ENCODE measurements at regions not wholly inside any gene's neighbourhood (a gene's known extent, or its start where the extent isn't known, plus 50 kb on each side); places are given as distances from the start of the nearest gene placed in this dataset.

DNA sequence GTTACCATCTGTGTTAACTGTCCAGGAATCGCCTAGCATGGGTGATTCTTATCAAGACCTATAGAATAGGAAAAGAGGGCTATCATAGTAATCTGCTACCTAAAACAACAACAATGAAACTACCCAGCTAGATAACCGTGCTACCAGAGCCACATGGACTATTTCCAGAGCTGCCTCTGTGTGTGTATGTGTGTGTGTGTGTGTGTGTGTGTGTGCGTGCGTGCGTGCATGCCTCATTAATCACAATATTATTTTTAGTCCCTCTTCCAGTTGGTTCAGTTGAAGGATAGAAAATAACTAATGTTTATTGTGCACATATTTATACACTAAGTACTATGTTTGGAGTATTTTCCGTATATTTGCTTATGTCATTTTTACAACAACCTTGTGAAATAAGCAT lies 201.1 kb downstream of the SP3 start:
- Mint-ChIP-seq H3K27ac (no peak overlapping the region), H3K27me3 (ENCODE audit: low read depth) (no peaks in the 10 kb centered on the region), H3K36me3 (no peaks in the 10 kb centered on the region), H3K9me3 (no peaks in the 10 kb centered on the region), H3K4me3 (no peak overlapping the region), H3K4me1 (peaks cover 41% of the 10 kb centered on the region)
- ChIA-PET CTCF (interaction anchor here (0.7 to 1.4 kb wide), 3 partner anchors 9 to 76 kb away, joined by 3 read pairs; no protein-coding TSS in a partner anchor), POLR2A (no interaction called here)
- DNase-seq (ENCODE audit: low spot score) (no peak), ATAC-seq (no peak)
- TF ChIP-seq EMX1 (CRISPR knock-in tag; IDR thresholded peaks at IDR 0.05), result no peak
- no peak for TF ChIP-seq IRF2 (CRISPR knock-in tag; IDR thresholded peaks at IDR 0.05; ENCODE audit: borderline replicate concordance, low read depth)
- TF ChIP-seq, protein P1, sequence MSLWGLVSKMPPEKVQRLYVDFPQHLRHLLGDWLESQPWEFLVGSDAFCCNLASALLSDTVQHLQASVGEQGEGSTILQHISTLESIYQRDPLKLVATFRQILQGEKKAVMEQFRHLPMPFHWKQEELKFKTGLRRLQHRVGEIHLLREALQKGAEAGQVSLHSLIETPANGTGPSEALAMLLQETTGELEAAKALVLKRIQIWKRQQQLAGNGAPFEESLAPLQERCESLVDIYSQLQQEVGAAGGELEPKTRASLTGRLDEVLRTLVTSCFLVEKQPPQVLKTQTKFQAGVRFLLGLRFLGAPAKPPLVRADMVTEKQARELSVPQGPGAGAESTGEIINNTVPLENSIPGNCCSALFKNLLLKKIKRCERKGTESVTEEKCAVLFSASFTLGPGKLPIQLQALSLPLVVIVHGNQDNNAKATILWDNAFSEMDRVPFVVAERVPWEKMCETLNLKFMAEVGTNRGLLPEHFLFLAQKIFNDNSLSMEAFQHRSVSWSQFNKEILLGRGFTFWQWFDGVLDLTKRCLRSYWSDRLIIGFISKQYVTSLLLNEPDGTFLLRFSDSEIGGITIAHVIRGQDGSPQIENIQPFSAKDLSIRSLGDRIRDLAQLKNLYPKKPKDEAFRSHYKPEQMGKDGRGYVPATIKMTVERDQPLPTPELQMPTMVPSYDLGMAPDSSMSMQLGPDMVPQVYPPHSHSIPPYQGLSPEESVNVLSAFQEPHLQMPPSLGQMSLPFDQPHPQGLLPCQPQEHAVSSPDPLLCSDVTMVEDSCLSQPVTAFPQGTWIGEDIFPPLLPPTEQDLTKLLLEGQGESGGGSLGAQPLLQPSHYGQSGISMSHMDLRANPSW (CRISPR knock-in tag; conservative IDR thresholded peaks at IDR 0.05; ENCODE audit: low read depth), result no peak

DNA sequence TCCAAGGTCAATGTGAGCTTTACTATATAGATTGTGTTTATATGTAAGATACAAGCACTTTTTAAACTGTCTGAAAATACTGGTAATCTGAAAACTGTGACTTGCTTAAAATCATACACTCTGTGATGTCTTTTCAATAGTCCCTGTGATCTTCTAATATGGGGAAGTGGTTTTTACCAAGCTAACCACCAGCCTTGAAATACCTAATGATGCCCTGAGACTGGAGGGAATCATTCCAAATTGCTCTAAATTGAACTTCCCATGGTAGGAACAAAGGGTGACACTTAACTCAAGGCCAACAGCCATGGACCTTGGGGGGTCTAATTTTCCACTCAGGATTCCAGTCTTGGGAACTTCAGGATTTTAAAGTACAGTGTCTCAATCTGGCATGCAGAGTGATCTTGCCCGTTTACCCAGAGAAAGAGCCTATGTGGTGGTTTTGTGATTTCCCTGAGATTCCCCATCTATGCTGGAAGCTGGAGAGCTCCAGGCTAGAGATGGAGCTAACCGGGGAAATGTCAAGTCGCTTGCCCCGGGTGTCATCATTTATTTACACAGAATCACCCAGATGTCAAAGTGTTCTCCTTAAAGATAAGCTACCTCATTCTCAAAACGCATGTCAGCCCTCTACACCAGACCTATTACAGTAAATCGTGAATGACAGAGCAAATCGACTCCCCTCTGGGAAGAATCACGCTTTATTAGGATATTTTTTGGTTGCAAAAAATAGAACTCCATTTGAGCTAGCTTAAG lies 198.5 kb downstream of the SP3 start:
- ChIA-PET POLR2A (no interaction called here), CTCF (interaction anchor here (1.5 kb wide), 1 partner anchor 318 kb away, joined by 4 read pairs; no protein-coding TSS in a partner anchor)
- Mint-ChIP-seq H3K4me3 (no peak overlapping the region), H3K36me3 (no peaks in the 10 kb centered on the region), H3K27ac (no peak overlapping the region), H3K4me1 (peaks cover 38% of the 10 kb centered on the region), H3K9me3 (no peaks in the 10 kb centered on the region), H3K27me3 (ENCODE audit: low read depth) (no peaks in the 10 kb centered on the region)
- TF ChIP-seq, protein P2, sequence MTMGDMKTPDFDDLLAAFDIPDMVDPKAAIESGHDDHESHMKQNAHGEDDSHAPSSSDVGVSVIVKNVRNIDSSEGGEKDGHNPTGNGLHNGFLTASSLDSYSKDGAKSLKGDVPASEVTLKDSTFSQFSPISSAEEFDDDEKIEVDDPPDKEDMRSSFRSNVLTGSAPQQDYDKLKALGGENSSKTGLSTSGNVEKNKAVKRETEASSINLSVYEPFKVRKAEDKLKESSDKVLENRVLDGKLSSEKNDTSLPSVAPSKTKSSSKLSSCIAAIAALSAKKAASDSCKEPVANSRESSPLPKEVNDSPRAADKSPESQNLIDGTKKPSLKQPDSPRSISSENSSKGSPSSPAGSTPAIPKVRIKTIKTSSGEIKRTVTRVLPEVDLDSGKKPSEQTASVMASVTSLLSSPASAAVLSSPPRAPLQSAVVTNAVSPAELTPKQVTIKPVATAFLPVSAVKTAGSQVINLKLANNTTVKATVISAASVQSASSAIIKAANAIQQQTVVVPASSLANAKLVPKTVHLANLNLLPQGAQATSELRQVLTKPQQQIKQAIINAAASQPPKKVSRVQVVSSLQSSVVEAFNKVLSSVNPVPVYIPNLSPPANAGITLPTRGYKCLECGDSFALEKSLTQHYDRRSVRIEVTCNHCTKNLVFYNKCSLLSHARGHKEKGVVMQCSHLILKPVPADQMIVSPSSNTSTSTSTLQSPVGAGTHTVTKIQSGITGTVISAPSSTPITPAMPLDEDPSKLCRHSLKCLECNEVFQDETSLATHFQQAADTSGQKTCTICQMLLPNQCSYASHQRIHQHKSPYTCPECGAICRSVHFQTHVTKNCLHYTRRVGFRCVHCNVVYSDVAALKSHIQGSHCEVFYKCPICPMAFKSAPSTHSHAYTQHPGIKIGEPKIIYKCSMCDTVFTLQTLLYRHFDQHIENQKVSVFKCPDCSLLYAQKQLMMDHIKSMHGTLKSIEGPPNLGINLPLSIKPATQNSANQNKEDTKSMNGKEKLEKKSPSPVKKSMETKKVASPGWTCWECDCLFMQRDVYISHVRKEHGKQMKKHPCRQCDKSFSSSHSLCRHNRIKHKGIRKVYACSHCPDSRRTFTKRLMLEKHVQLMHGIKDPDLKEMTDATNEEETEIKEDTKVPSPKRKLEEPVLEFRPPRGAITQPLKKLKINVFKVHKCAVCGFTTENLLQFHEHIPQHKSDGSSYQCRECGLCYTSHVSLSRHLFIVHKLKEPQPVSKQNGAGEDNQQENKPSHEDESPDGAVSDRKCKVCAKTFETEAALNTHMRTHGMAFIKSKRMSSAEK (CRISPR knock-in tag; IDR thresholded peaks at IDR 0.05; ENCODE audit: borderline replicate concordance), result no peak
- TF ChIP-seq, protein P3, sequence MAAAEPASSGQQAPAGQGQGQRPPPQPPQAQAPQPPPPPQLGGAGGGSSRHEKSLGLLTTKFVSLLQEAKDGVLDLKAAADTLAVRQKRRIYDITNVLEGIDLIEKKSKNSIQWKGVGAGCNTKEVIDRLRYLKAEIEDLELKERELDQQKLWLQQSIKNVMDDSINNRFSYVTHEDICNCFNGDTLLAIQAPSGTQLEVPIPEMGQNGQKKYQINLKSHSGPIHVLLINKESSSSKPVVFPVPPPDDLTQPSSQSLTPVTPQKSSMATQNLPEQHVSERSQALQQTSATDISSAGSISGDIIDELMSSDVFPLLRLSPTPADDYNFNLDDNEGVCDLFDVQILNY (CRISPR knock-in tag; IDR thresholded peaks at IDR 0.05), result no peak
- TF ChIP-seq MXD4 (CRISPR knock-in tag; IDR thresholded peaks at IDR 0.05; ENCODE audit: borderline replicate concordance) (no peak), RELA (CRISPR knock-in tag; IDR thresholded peaks at IDR 0.05; ENCODE audit: borderline replicate concordance) (no peak), NR2C2 (CRISPR knock-in tag; IDR thresholded peaks at IDR 0.05) (no peak), ZNF121 (CRISPR knock-in tag; IDR thresholded peaks at IDR 0.05) (no peak), PRRX2 (CRISPR knock-in tag; IDR thresholded peaks at IDR 0.05) (no peak)
- TF ChIP-seq, protein P4, sequence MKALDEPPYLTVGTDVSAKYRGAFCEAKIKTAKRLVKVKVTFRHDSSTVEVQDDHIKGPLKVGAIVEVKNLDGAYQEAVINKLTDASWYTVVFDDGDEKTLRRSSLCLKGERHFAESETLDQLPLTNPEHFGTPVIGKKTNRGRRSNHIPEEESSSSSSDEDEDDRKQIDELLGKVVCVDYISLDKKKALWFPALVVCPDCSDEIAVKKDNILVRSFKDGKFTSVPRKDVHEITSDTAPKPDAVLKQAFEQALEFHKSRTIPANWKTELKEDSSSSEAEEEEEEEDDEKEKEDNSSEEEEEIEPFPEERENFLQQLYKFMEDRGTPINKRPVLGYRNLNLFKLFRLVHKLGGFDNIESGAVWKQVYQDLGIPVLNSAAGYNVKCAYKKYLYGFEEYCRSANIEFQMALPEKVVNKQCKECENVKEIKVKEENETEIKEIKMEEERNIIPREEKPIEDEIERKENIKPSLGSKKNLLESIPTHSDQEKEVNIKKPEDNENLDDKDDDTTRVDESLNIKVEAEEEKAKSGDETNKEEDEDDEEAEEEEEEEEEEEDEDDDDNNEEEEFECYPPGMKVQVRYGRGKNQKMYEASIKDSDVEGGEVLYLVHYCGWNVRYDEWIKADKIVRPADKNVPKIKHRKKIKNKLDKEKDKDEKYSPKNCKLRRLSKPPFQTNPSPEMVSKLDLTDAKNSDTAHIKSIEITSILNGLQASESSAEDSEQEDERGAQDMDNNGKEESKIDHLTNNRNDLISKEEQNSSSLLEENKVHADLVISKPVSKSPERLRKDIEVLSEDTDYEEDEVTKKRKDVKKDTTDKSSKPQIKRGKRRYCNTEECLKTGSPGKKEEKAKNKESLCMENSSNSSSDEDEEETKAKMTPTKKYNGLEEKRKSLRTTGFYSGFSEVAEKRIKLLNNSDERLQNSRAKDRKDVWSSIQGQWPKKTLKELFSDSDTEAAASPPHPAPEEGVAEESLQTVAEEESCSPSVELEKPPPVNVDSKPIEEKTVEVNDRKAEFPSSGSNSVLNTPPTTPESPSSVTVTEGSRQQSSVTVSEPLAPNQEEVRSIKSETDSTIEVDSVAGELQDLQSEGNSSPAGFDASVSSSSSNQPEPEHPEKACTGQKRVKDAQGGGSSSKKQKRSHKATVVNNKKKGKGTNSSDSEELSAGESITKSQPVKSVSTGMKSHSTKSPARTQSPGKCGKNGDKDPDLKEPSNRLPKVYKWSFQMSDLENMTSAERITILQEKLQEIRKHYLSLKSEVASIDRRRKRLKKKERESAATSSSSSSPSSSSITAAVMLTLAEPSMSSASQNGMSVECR (CRISPR knock-in tag; IDR thresholded peaks at IDR 0.05; ENCODE audit: borderline replicate concordance), result no peak
- TF ChIP-seq, protein P5, sequence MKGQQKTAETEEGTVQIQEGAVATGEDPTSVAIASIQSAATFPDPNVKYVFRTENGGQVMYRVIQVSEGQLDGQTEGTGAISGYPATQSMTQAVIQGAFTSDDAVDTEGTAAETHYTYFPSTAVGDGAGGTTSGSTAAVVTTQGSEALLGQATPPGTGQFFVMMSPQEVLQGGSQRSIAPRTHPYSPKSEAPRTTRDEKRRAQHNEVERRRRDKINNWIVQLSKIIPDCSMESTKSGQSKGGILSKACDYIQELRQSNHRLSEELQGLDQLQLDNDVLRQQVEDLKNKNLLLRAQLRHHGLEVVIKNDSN (CRISPR knock-in tag; IDR thresholded peaks at IDR 0.05), result no peak
- ATAC-seq, result no peak
- no peak for DNase-seq (ENCODE audit: low spot score)

Data from WTC11 (cell line).